Stimulated activated CD4-positive, alpha-beta T cell treated with anti-CD3 and anti-CD28 coated beads, Interleukin-1b, Interleukin-23, amount 100 ng/mL, for 48 hours (primary cell): ENCODE measurements at regions not wholly inside any gene's neighbourhood (a gene's known extent, or its start where the extent isn't known, plus 50 kb on each side); places are given as distances from the start of the nearest gene placed in this dataset.
"Not testable (repeated sequence)": the region's sequence is repeated elsewhere in the genome, so short reads cannot be mapped to it uniquely, and the experiment has no call there.

Source experiments
- DNase-seq: peaks from one replicate; pipeline ENCODE4 v3.0.0-alpha.2; 2020

DNA sequence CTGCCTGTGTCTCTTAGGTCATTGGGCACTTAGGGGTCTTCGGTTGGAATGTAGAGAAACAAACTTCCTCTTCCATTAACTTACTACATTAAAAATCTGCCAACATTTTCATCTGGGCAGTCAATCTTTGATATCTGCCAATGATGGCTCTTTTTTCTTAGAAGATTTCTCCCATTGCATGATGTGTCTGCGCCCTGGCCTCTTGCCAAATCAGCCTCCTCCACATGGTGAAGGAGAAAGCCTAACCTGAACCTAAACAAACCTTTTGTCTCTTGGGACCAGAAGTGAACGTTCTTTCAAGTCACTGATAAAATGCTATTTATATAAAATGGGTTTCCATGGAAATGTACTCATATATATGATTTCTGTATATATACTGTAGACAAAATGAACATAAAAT lies 998.9 kb upstream of the GJE1 start:
- no peak for DNase-seq

DNA sequence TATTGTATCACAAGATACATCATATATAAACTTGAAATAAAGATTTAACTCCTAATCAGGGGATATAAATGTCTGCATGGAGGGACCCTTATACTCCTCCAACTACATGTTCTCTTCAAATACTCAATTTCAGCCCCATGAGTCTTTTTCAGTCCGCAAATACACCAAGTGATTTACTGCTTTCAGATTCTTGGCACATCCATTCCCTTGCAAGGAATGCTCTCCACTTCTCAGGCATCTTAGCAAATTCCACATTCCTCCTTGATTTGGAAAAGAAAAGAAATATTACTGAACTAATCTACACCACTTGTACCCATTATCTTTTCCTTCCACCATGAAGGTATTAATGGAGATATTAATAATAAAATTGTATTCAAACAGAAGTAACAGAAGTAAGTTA lies 999.4 kb upstream of the GJE1 start:
- DNase-seq = no peak

DNA sequence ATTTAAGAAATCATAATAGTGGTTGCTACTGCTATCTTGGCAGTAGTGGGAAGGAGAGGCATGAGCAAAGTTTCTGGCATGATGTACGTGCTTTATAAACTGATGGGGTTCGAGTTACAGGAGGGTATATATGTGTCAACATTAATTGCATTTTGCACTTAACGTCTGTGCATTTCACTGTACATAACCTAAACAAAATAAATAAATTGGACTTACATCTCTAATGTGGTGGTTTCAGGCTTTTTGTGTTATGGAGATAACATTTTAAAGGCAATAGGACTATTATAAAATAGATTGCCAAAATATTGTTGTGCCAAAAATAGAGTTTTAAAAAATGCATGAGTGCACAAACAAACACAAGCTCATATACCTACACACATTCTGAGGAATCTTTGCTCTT lies 1001.1 kb upstream of the GJE1 start:
- DNase-seq = no peak

DNA sequence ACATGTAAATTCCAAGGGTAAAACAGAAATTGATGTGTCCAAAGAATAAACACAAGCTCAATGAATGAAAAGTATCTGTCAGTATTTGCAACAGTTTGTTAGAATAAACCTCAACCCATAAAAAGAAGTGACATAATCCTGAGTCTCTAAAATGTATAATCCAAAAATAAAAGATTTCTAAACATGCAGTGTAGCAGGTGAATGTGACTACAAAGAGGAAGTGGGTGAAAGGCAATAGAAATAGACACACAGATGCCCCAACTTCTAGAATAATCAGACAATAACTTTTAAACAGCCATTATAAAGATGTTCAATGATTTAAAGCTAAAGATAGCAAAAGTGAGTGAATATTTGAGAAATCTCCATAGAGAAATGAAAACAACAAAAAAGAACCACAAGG lies 1009.2 kb upstream of the GJE1 start:
- DNase-seq = no peak

GRCh38 chr6:141123049-141123448 lies 1009.7 kb upstream of the GJE1 start:
- DNase-seq = no peak

- no peak for DNase-seq
These were observed 1013.7 kb upstream of the GJE1 start for GRCh38 chr6:141118991-141119390.

DNA sequence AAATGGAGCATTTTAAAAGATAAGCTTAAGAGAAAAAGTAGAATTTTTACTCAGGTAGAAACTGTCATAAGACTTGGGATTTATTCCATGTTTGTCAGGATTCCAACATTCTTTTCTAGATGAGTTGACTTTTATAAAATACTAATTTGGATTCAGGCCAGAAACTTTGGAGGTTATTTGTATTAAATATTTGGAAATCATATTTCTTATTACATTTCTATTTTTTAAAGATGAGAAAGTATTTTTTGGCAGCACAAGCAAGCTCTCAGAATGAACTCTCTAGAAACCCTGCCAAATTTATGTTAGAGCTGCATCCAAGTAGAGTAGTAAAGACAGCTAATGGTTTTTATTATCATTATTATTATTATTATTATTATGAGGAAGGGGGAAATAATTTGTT lies 1014.9 kb upstream of the GJE1 start:
- DNase-seq = no peak

DNA sequence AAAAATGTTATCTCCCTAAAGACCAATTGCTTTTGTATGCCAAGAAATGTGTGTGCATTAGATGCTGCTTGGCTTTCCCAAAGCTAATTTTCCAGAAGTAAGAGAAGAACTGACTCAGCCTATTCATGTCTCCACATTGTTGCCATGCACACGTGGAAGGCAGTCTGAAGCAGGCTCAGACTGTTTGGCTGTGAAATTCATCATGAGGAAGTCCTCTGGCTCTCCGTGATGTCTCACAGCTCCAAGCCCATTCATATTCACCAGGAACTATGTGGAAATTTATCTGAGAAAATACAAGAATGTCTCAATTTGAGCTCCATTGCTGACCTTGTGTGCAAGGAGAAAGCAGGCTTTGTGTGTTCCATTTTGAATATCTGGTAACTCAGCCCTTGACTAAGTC lies 1022.2 kb upstream of the GJE1 start:
- no peak for DNase-seq

- DNase-seq = no peak
These were observed 1025.0 kb upstream of the GJE1 start for GRCh38 chr6:141107591-141108160.

GRCh38 chr6:141105481-141105880 lies 1027.2 kb upstream of the GJE1 start:
- no peak for DNase-seq

- no peak for DNase-seq
These were observed 1029.5 kb upstream of the GJE1 start for GRCh38 chr6:141103246-141103645.

DNA sequence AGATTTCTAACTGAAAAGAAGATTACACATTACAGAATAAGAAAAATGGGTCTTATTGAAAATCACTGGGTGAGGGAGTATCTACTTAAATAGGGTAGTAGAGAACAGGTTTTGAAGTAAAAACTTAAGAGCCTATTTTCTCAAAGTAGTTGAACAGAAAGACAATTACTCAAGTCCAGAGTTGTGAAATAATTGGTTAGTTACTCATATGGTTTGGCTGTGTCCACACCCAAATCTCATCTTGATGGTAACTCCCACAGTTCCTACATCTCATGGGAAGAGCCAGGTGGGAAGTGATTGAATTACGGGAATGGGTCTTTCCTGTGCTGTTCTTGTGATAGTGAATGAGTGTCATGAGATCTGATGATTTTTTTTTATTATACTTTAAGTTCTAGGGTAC lies 1035.3 kb upstream of the GJE1 start:
- no peak for DNase-seq

GRCh38 chr6:141095308-141095707 lies 1037.4 kb upstream of the GJE1 start:
- no peak for DNase-seq

GRCh38 chr6:141088171-141088570 lies 1044.6 kb upstream of the GJE1 start:
- no peak for DNase-seq

- peak; percentile 24 for DNase-seq
These were observed 1055.1 kb upstream of the GJE1 start for GRCh38 chr6:141077355-141078333.

- no peak for DNase-seq
These were observed 1075.0 kb upstream of the GJE1 start for GRCh38 chr6:141057761-141058160.

- DNase-seq = no peak
These were observed 1075.6 kb upstream of the GJE1 start for GRCh38 chr6:141056945-141057625.

- no peak for DNase-seq
These were observed 1082.3 kb upstream of the GJE1 start for GRCh38 chr6:141050471-141050870.

GRCh38 chr6:141048451-141048850 lies 1084.3 kb upstream of the GJE1 start:
- no peak for DNase-seq

DNA sequence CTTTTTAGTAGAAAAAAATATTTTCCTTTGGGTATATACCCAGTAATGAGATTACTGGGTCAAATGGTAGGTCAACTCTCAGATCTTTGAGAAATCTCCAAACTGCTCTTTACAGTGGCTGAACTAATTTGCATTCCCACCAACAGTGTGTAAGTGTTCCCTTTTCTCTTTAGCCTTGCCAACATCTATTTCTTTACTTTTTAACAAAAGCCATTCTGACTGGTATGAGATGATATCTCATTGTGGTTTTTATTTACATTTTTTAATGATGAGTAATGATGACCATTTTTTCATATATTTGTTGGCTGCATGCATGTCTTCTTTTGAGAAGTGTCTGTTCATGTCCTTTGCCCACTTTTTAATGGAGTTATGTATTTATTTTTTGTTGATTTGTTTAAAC lies 1086.2 kb upstream of the GJE1 start:
- DNase-seq = not testable (repeated sequence)

DNA sequence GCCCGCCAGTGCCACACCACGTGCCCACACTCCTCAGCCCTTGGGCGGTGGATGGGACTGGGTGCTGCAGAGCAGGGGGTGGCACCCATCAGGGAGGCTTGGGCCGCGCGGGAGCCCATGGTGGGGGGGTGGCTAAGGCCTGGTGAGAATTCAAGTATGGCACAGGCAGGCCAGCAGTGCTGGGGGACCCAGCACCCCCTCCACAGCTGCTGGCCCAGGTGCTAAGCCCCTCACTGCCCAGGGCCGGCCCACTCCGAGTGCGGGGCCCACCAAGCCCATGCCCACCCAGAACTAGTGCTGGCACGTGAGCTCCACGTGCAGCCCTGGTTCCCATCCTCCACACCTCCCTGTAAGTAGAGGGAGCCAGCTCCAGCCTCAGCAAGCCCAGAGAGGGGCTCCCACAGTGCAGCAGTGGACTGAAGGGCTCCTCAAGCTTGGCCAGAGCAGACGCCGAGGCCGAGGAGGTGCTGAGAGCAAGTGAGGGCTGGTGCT lies 1091.1 kb upstream of the GJE1 start:
- DNase-seq = no peak

- no peak for DNase-seq
These were observed 1097.2 kb upstream of the GJE1 start for GRCh38 chr6:141035312-141036200.

- no peak for DNase-seq
These were observed 1099.6 kb upstream of the GJE1 start for GRCh38 chr6:141033101-141033500.
